ENCODE measurements at regions not wholly inside any gene's neighbourhood (a gene's known extent, or its start where the extent isn't known, plus 50 kb on each side); places are given as distances from the start of the nearest gene placed in this dataset.
"Not testable (repeated sequence)": the region's sequence is repeated elsewhere in the genome, so short reads cannot be mapped to it uniquely, and the experiment has no call there.

DNA sequence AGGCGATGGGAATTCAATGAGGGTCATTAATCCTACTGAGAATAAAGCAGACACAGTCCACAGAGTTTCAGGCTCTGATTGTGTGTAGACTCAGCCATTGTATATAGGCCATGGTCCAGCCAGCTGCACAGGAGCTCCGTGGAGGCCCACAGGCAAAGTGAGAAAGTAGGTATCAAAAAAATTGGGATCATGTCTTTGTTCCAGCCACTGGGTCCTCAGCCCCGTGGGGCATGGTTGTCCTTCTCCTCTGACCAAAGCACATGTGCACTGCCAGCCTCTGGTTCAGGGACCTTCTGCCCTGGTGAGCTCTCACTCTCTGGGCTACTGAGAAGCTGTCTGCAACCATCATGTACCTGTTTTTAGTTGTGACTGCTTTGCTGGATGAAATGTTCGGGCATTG, 79.7 kb downstream of the GOLGA8K start:
- TF ChIP-seq, protein P1, sequence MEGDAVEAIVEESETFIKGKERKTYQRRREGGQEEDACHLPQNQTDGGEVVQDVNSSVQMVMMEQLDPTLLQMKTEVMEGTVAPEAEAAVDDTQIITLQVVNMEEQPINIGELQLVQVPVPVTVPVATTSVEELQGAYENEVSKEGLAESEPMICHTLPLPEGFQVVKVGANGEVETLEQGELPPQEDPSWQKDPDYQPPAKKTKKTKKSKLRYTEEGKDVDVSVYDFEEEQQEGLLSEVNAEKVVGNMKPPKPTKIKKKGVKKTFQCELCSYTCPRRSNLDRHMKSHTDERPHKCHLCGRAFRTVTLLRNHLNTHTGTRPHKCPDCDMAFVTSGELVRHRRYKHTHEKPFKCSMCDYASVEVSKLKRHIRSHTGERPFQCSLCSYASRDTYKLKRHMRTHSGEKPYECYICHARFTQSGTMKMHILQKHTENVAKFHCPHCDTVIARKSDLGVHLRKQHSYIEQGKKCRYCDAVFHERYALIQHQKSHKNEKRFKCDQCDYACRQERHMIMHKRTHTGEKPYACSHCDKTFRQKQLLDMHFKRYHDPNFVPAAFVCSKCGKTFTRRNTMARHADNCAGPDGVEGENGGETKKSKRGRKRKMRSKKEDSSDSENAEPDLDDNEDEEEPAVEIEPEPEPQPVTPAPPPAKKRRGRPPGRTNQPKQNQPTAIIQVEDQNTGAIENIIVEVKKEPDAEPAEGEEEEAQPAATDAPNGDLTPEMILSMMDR (IDR thresholded peaks at IDR 0.05) = not testable (repeated sequence)
- not testable (repeated sequence) for TF ChIP-seq POLR2A (IDR thresholded peaks at IDR 0.05)

Data from esophagus squamous epithelium (tissue), 4 donors.